HG03571 (cell line): ENCODE measurements at regions not wholly inside any gene's neighbourhood (a gene's known extent, or its start where the extent isn't known, plus 50 kb on each side); places are given as distances from the start of the nearest gene placed in this dataset.

Experiments used
- ATAC-seq: cut with Tn5 transposase; IDR thresholded peaks from one replicate; pipeline ENCODE4 v1.9.1; 2021; ENCODE audit not compliant: unreplicated experiment

- ATAC-seq: no peak
Observed at GRCh38 chr7:25789701-25790640, 362.0 kb upstream of the NFE2L3 start.

GRCh38 chr7:25790963-25791362 is 361.0 kb upstream of the NFE2L3 start:
- no peak for ATAC-seq

GRCh38 chr7:25792586-25792985 is 359.4 kb upstream of the NFE2L3 start:
- no peak for ATAC-seq

- ATAC-seq: no peak
Observed at GRCh38 chr7:25795824-25796235, 356.2 kb upstream of the NFE2L3 start.

- ATAC-seq: no peak
Observed at GRCh38 chr7:25798344-25798743, 353.7 kb upstream of the NFE2L3 start.

GRCh38 chr7:25801214-25801613 is 350.8 kb upstream of the NFE2L3 start:
- ATAC-seq: no peak

- no peak for ATAC-seq
Observed at GRCh38 chr7:25802057-25802456, 349.9 kb upstream of the NFE2L3 start.

GRCh38 chr7:25802473-25802872 is 349.5 kb upstream of the NFE2L3 start:
- no peak for ATAC-seq

GRCh38 chr7:25803117-25803887 is 348.7 kb upstream of the NFE2L3 start:
- no peak for ATAC-seq

GRCh38 chr7:25804154-25804553 is 347.8 kb upstream of the NFE2L3 start:
- ATAC-seq: no peak

- ATAC-seq: no peak
Observed at GRCh38 chr7:25805027-25805687, 346.8 kb upstream of the NFE2L3 start.

- ATAC-seq: no peak
Observed at GRCh38 chr7:25807086-25807611, 344.8 kb upstream of the NFE2L3 start.

- no peak for ATAC-seq
Observed at GRCh38 chr7:25809441-25809840, 342.6 kb upstream of the NFE2L3 start.

GRCh38 chr7:25812086-25812850 is 339.7 kb upstream of the NFE2L3 start:
- ATAC-seq: no peak

GRCh38 chr7:25813381-25813780 is 338.6 kb upstream of the NFE2L3 start:
- ATAC-seq: no peak

GRCh38 chr7:25815711-25816110 is 336.3 kb upstream of the NFE2L3 start:
- ATAC-seq: no peak

- ATAC-seq: no peak
Observed at GRCh38 chr7:25820432-25821040, 331.5 kb upstream of the NFE2L3 start.

- ATAC-seq: no peak
Observed at GRCh38 chr7:25821225-25821624, 330.8 kb upstream of the NFE2L3 start.

GRCh38 chr7:25822823-25823222 is 329.2 kb upstream of the NFE2L3 start:
- no peak for ATAC-seq

- ATAC-seq: no peak
Observed at GRCh38 chr7:25823571-25823970, 328.4 kb upstream of the NFE2L3 start.
